ENCODE measurements at regions not wholly inside any gene's neighbourhood (a gene's known extent, or its start where the extent isn't known, plus 50 kb on each side); places are given as distances from the start of the nearest gene placed in this dataset.

- ATAC-seq: no peak
- no peak for DNase-seq (ENCODE audit: low spot score)
- intact Hi-C loops (cut with DNase I): no loop called here
Observed at GRCh38 chr18:64618390-64618789, 469.5 kb upstream of the LINC00305 start.

GRCh38 chr18:64615021-64615420 is 466.1 kb upstream of the LINC00305 start:
- intact Hi-C loops (cut with DNase I): no loop called here
- DNase-seq (ENCODE audit: low spot score) (no peak), ATAC-seq (no peak)

- intact Hi-C loops (cut with DNase I): no loop called here
- DNase-seq (ENCODE audit: low spot score) (no peak), ATAC-seq (no peak)
Observed at GRCh38 chr18:64614446-64614845, 465.6 kb upstream of the LINC00305 start.

- DNase-seq (ENCODE audit: low spot score): no peak
- intact Hi-C loops (cut with DNase I): no loop called here
- no peak for ATAC-seq
Observed at GRCh38 chr18:64592246-64592645, 443.4 kb upstream of the LINC00305 start.

GRCh38 chr18:64589000-64589399 is 440.1 kb upstream of the LINC00305 start:
- intact Hi-C loops (cut with DNase I): no loop called here
- no peak for ATAC-seq
- no peak for DNase-seq (ENCODE audit: low spot score)

- ATAC-seq (no peak), DNase-seq (ENCODE audit: low spot score) (no peak)
- intact Hi-C loops (cut with DNase I): no loop called here
Observed at GRCh38 chr18:64566456-64566855, 417.6 kb upstream of the LINC00305 start.

GRCh38 chr18:64562651-64563050 is 413.8 kb upstream of the LINC00305 start:
- intact Hi-C loops (cut with DNase I): no loop called here
- DNase-seq (ENCODE audit: low spot score): no peak
- ATAC-seq: no peak

- ATAC-seq: no peak
- DNase-seq (ENCODE audit: low spot score): no peak
- intact Hi-C loops (cut with DNase I): no loop called here
Observed at GRCh38 chr18:64546451-64546850, 397.6 kb upstream of the LINC00305 start.

GRCh38 chr18:64539847-64540246 is 391.0 kb upstream of the LINC00305 start:
- ATAC-seq: no peak
- DNase-seq (ENCODE audit: low spot score): no peak
- intact Hi-C loops (cut with DNase I): no loop called here

- DNase-seq (ENCODE audit: low spot score): no peak
- intact Hi-C loops (cut with DNase I): no loop called here
- no peak for ATAC-seq
Observed at GRCh38 chr18:64528646-64529045, 379.8 kb upstream of the LINC00305 start.

GRCh38 chr18:64519201-64519600 is 370.3 kb upstream of the LINC00305 start:
- intact Hi-C loops (cut with DNase I): no loop called here
- ATAC-seq: no peak

GRCh38 chr18:64518191-64518590 is 369.3 kb upstream of the LINC00305 start:
- ATAC-seq (no peak), DNase-seq (ENCODE audit: low spot score) (no peak)
- intact Hi-C loops (cut with DNase I): no loop called here

More at GRCh38 chr18:64519201-64519600, 370.3 kb upstream of the LINC00305 start:
- DNase-seq (ENCODE audit: low spot score): no peak

GRCh38 chr18:64513401-64513800 is 364.5 kb upstream of the LINC00305 start:
- no peak for DNase-seq (ENCODE audit: low spot score)
- no peak for ATAC-seq
- intact Hi-C loops (cut with DNase I): no loop called here

- no peak for ATAC-seq
- intact Hi-C loops (cut with DNase I): no loop called here
- DNase-seq (ENCODE audit: low spot score): no peak
Observed at GRCh38 chr18:64490207-64490606, 341.3 kb upstream of the LINC00305 start.

GRCh38 chr18:64488698-64489097 is 339.8 kb upstream of the LINC00305 start:
- intact Hi-C loops (cut with DNase I): no loop called here
- ATAC-seq (no peak), DNase-seq (ENCODE audit: low spot score) (no peak)

GRCh38 chr18:64474773-64475172 is 325.9 kb upstream of the LINC00305 start:
- no peak for ATAC-seq
- intact Hi-C loops (cut with DNase I): no loop called here
- DNase-seq (ENCODE audit: low spot score): no peak

- ATAC-seq (no peak), DNase-seq (ENCODE audit: low spot score) (no peak)
Observed at GRCh38 chr18:64474255-64474654, 325.4 kb upstream of the LINC00305 start.

GRCh38 chr18:64449434-64449833 is 300.5 kb upstream of the LINC00305 start:
- DNase-seq (ENCODE audit: low spot score): no peak
- intact Hi-C loops (cut with DNase I): no loop called here
- ATAC-seq: no peak

More at GRCh38 chr18:64474255-64474654, 325.4 kb upstream of the LINC00305 start:
- intact Hi-C loops (cut with DNase I): no loop called here

- no peak for ATAC-seq
- intact Hi-C loops (cut with DNase I): no loop called here
Observed at GRCh38 chr18:64444819-64445218, 295.9 kb upstream of the LINC00305 start.

GRCh38 chr18:64438178-64438577 is 289.3 kb upstream of the LINC00305 start:
- no peak for DNase-seq (ENCODE audit: low spot score)
- no peak for ATAC-seq
- intact Hi-C loops (cut with DNase I): no loop called here

More at GRCh38 chr18:64444819-64445218, 295.9 kb upstream of the LINC00305 start:
- DNase-seq (ENCODE audit: low spot score): no peak

GRCh38 chr18:64436111-64436510 is 287.2 kb upstream of the LINC00305 start:
- no peak for DNase-seq (ENCODE audit: low spot score)
- ATAC-seq: no peak
- intact Hi-C loops (cut with DNase I): no loop called here

GRCh38 chr18:64419156-64419555 is 270.3 kb upstream of the LINC00305 start:
- ATAC-seq: no peak
- no peak for DNase-seq (ENCODE audit: low spot score)
- intact Hi-C loops (cut with DNase I): no loop called here
